IMR-90 (cell line): ENCODE measurements at regions not wholly inside any gene's neighbourhood (a gene's known extent, or its start where the extent isn't known, plus 50 kb on each side); places are given as distances from the start of the nearest gene placed in this dataset.

Experiments
- ATAC-seq: fragments of 200-7000 bp; cut with Tn5 transposase; 2 replicates; pipeline ENCODE4 v1.9.1; 2020; ENCODE audit warnings: low read depth, mild to moderate bottlenecking, moderate library complexity
- BruUV-seq: library from RNA; stranded (reverse); fragments of 400-500 nt; replicated peaks from 2 replicates; lab custom pipeline; 2021; lab: Mats Ljungman, UMichigan
- CTCF ChIA-PET: fragments of 300-600 bp; formaldehyde crosslinking; extraction: SDS; loops from one replicate; lab custom pipeline; 2021; ENCODE audit warnings: antibody characterized with exemption; lab: Yijun Ruan, JAX
- POLR2A ChIA-PET: fragments of 300-600 bp; sonication (Branson Sonifier 250); formaldehyde crosslinking; loops from one replicate; lab custom pipeline; 2022; ENCODE audit warnings: antibody characterized with exemption; ENCODE audit not compliant: unreplicated experiment; lab: Charles Lee
- DNase-seq: peaks from one replicate; pipeline ENCODE4 v3.0.0; 2013
- H2AFZ ChIP-seq: replicated peaks from 2 replicates; pipeline ENCODE3; 2013; ENCODE audit warnings: low read length, mild to moderate bottlenecking; ENCODE audit not compliant: poor library complexity
- H2AK5ac ChIP-seq: 2 replicates; pipeline ENCODE4 v1.6.1; 2013; ENCODE audit warnings: low read depth, low read length, inconsistent platforms
- H2AK9ac ChIP-seq: replicated peaks from 2 replicates; pipeline ENCODE3; 2013; ENCODE audit warnings: mild to moderate bottlenecking, low read depth, low read length, moderate library complexity; ENCODE audit not compliant: poor library complexity
- H2BK120ac ChIP-seq: 2 replicates; pipeline ENCODE4 v1.6.1; 2013; ENCODE audit warnings: low read depth, low read length, inconsistent platforms
- H2BK15ac ChIP-seq: 3 replicates; pipeline ENCODE4 v1.6.1; 2013; ENCODE audit warnings: low read depth, low read length, inconsistent platforms
- H2BK20ac ChIP-seq: 2 replicates; pipeline ENCODE4 v1.6.1; 2013; ENCODE audit warnings: low read depth, mild to moderate bottlenecking, inconsistent platforms, low read length, moderate library complexity
- H2BK5ac ChIP-seq: 2 replicates; pipeline ENCODE4 v1.6.1; 2013; ENCODE audit warnings: mild to moderate bottlenecking, low read depth, low read length, inconsistent platforms; ENCODE audit not compliant: poor library complexity, severe bottlenecking
- H3K14ac ChIP-seq: replicated peaks from 2 replicates; pipeline ENCODE4 v1.6.1; 2013; ENCODE audit warnings: low read depth, low read length, inconsistent platforms
- H3K18ac ChIP-seq: 2 replicates; pipeline ENCODE4 v1.6.1; 2013; ENCODE audit warnings: low read depth, low read length, control low read depth
- H3K23ac ChIP-seq: 2 replicates; pipeline ENCODE4 v1.6.1; 2013; ENCODE audit warnings: low read depth, low read length, inconsistent platforms
- H3K27ac ChIP-seq: 2 replicates; pipeline ENCODE4 v1.5.1; 2013; ENCODE audit warnings: mild to moderate bottlenecking, control low read depth, low read length; ENCODE audit not compliant: insufficient read depth
- H3K27me3 ChIP-seq: 2 replicates; pipeline ENCODE4 v1.6.1; 2013; ENCODE audit warnings: low read length; ENCODE audit not compliant: control insufficient read depth, insufficient read depth
- H3K36me3 ChIP-seq: 2 replicates; pipeline ENCODE4 v1.6.1; 2013; ENCODE audit warnings: low read length, mixed read lengths; ENCODE audit not compliant: control insufficient read depth, insufficient read depth
- H3K4ac ChIP-seq: 2 replicates; pipeline ENCODE4 v1.6.1; 2013; ENCODE audit warnings: low read depth, low read length, inconsistent platforms
- H3K4me1 ChIP-seq: 2 replicates; pipeline ENCODE4 v1.6.1; 2013; ENCODE audit warnings: low read length, mixed read lengths; ENCODE audit not compliant: control insufficient read depth, insufficient read depth
- H3K4me2 ChIP-seq: 2 replicates; pipeline ENCODE4 v1.6.1; 2013; ENCODE audit warnings: low read depth, mild to moderate bottlenecking, control low read depth, low read length, moderate library complexity
- H3K4me3 ChIP-seq: 2 replicates; pipeline ENCODE4 v1.5.1; 2013; ENCODE audit warnings: low read depth, mild to moderate bottlenecking, control low read depth, low read length, moderate library complexity; ENCODE audit not compliant: insufficient read depth
- H3K56ac ChIP-seq: 2 replicates; pipeline ENCODE4 v1.6.1; 2013; ENCODE audit warnings: low read length, inconsistent platforms; ENCODE audit not compliant: insufficient read depth; ENCODE audit errors: extremely low read depth
- H3K79me1 ChIP-seq, 2 experiments: 2 replicates each; pipeline ENCODE4 v1.6.1; 2013; ENCODE audit warnings: low read length in 2 of 2, inconsistent platforms in 1 of 2, low read depth in 1 of 2
- H3K9ac ChIP-seq: 2 replicates; pipeline ENCODE4 v1.6.1; 2013; ENCODE audit warnings: low read depth, low read length, control low read depth
- H3K9me1 ChIP-seq: 2 replicates; pipeline ENCODE4 v1.6.1; 2013; ENCODE audit warnings: low read length, inconsistent platforms; ENCODE audit not compliant: insufficient read depth
- H3K9me3 ChIP-seq: 2 replicates; pipeline ENCODE4 v1.6.1; 2013; ENCODE audit warnings: low read length; ENCODE audit not compliant: control insufficient read depth, insufficient read depth
- H4K20me1 ChIP-seq: 2 replicates; pipeline ENCODE4 v1.6.1; 2013; ENCODE audit warnings: low read length, inconsistent platforms; ENCODE audit not compliant: insufficient read depth
- H4K5ac ChIP-seq: 2 replicates; pipeline ENCODE4 v1.6.1; 2013; ENCODE audit warnings: mild to moderate bottlenecking, low read depth, low read length, control low read depth
- H4K8ac ChIP-seq, 2 experiments: 2 replicates each; pipeline ENCODE4 v1.6.1; 2013; ENCODE audit warnings: low read depth in 2 of 2, low read length in 2 of 2, control low read depth in 1 of 2, inconsistent platforms in 1 of 2
- H4K91ac ChIP-seq: 2 replicates; pipeline ENCODE4 v1.6.1; 2013; ENCODE audit warnings: low read depth, low read length, inconsistent platforms; ENCODE audit not compliant: insufficient read depth
- BHLHE40 ChIP-seq: fragments of 150-350 bp; IDR thresholded peaks from 2 replicates; pipeline ENCODE4 v1.6.1; 2016; ENCODE audit warnings: mild to moderate bottlenecking, low read depth, low read length
- CEBPB ChIP-seq: IDR thresholded peaks from 2 replicates; pipeline ENCODE4 v1.6.1; 2012; ENCODE audit warnings: low read depth, low read length, improper control_type of control experiment
- CHD1 ChIP-seq: IDR thresholded peaks from 2 replicates; pipeline ENCODE4 v1.6.1; 2012; ENCODE audit warnings: low read depth, low read length, improper control_type of control experiment
- ELK1 ChIP-seq: fragments of 150-350 bp; IDR thresholded peaks from 2 replicates; pipeline ENCODE4 v1.6.1; 2016; ENCODE audit warnings: low read depth, mild to moderate bottlenecking, low read length, moderate library complexity, borderline replicate concordance
- FOS ChIP-seq: fragments of 150-350 bp; IDR thresholded peaks from 2 replicates; pipeline ENCODE4 v1.6.1; 2016; ENCODE audit warnings: low read depth, low read length
- MAFK ChIP-seq: IDR thresholded peaks from 2 replicates; pipeline ENCODE4 v1.6.1; 2012; ENCODE audit warnings: low read depth, low read length, improper control_type of control experiment
- MAZ ChIP-seq: IDR thresholded peaks from 2 replicates; pipeline ENCODE4 v1.6.1; 2012; ENCODE audit warnings: low read depth, mild to moderate bottlenecking, low read length, improper control_type of control experiment, moderate library complexity, borderline replicate concordance
- MXI1 ChIP-seq: IDR thresholded peaks from 2 replicates; pipeline ENCODE4 v1.6.1; 2012; ENCODE audit warnings: low read depth, mild to moderate bottlenecking, low read length, moderate library complexity, borderline replicate concordance
- NFE2L2 ChIP-seq: fragments of 150-350 bp; IDR thresholded peaks from 2 replicates; pipeline ENCODE4 v1.6.1; 2016; ENCODE audit warnings: low read depth, mild to moderate bottlenecking, low read length
- POLR2A ChIP-seq: IDR thresholded peaks from 2 replicates; pipeline ENCODE4 v1.6.1; 2012; ENCODE audit warnings: mild to moderate bottlenecking, low read depth, low read length
- RAD21 ChIP-seq: IDR thresholded peaks from 2 replicates; pipeline ENCODE4 v1.6.1; 2012; ENCODE audit warnings: low read length, improper control_type of control experiment
- RCOR1 ChIP-seq: IDR thresholded peaks from 2 replicates; pipeline ENCODE4 v1.6.1; 2012; ENCODE audit warnings: mild to moderate bottlenecking, low read length, improper control_type of control experiment; ENCODE audit not compliant: insufficient replicate concordance
- RFX5 ChIP-seq: IDR thresholded peaks from 2 replicates; pipeline ENCODE4 v1.8.0; 2012; ENCODE audit warnings: low read depth, mild to moderate bottlenecking, low read length, moderate library complexity
- SMC3 ChIP-seq: fragments of 150-350 bp; IDR thresholded peaks from 2 replicates; pipeline ENCODE4 v1.6.1; 2016; ENCODE audit warnings: low read depth, mild to moderate bottlenecking, antibody characterized with exemption, low read length, moderate library complexity
- WGBS, 2 experiments: methylation state at CpG; one replicate each; pipeline versions ENCODE4 v1.1.5 to v1.1.7; 2013; ENCODE audit warnings: missing lambda C conversion rate in 2 of 2; ENCODE audit not compliant: insufficient read length in 1 of 2; ENCODE audit errors: extremely low coverage in 2 of 2; 5-methylcytosine and 5-hydroxymethylcytosine counted together
- dilution Hi-C: fragments of 300-500 bp; cut with HindIII; formaldehyde crosslinking; loops from one replicate; pipeline ENCODE4 v1.14.3; 2018; ENCODE audit warnings: low sequenced_read_pairs; ENCODE audit not compliant: unreplicated experiment
- in situ Hi-C: fragments of 300-500 bp; cut with MboI; formaldehyde crosslinking; loops from 3 replicates; pipeline ENCODE4 v1.14.3; 2019; ENCODE audit warnings: low sequenced_read_pairs, inconsistent platforms, mixed read lengths
- intact Hi-C: fragments of 100-400 bp; cut with micrococcal nuclease; formaldehyde crosslinking; loops from 2 replicates; pipeline ENCODE4 v1.10.0; 2022
- TF ChIP-seq, protein P1 (sequence below): fragments of 150-350 bp; IDR thresholded peaks from 2 replicates; pipeline ENCODE4 v1.6.1; 2017; ENCODE audit warnings: mild to moderate bottlenecking, antibody characterized with exemption, low read length, low read depth
- TF ChIP-seq, protein P2 (sequence below): conservative IDR thresholded peaks from 2 replicates; pipeline ENCODE4 v1.5.1; 2012; ENCODE audit warnings: mild to moderate bottlenecking, low read depth, low read length, improper control_type of control experiment

DNA sequence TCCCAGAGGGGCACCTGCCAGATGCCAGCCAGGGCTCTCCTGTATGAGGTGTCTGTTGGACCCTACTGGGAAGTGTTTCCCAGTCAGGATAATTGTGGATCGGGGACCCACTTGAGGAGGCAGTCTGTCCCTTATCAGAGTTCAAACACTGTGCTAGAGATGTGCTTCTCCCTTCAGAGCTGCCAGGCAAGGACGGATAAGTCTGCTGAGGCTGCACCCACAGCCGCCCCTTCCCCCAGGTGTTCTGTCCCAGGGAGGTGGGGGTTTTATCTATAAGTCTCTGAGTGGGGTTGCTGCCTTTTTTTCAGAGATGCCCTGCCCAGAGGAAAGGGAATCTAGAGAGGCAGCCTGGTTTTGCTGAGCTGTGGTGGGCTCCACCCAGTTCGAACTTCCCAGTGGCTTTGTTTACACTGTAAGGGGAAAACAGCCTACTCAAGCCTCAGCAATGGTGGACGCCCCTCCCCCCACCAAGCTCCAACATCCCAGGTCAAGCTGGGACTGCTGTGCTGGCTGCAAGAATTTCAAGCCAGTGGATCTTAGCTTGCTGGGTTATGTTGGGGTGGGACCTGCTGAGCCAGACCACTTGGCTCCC is 324.0 kb upstream of the SETBP1 start:
- Histone ChIP-seq H3K27me3 (no peaks in the 10 kb centered on the region), H2BK5ac (no peak overlapping the region), H3K56ac (no peak overlapping the region), H3K14ac (no peak overlapping the region), H3K23ac (no peak overlapping the region), H2AK9ac (no peak overlapping the region), H2BK20ac (no peak overlapping the region), H3K4me3 (no peak overlapping the region), H4K20me1 (no peaks in the 10 kb centered on the region), H4K5ac (no peak overlapping the region), H3K9me1 (no peaks in the 10 kb centered on the region), H2BK15ac (no peak overlapping the region), H4K8ac (no peak overlapping the region), H3K79me1 (no peaks in the 10 kb centered on the region), H3K4ac (no peak overlapping the region), H2AK5ac (no peak overlapping the region), H3K9me3 (no peaks in the 10 kb centered on the region), H4K91ac (no peak overlapping the region), H3K27ac (no peak overlapping the region), H3K4me2 (no peak overlapping the region), H2AFZ (no peak overlapping the region), H3K18ac (no peak overlapping the region), H3K9ac (no peak overlapping the region), H3K4me1 (no peaks in the 10 kb centered on the region), H3K36me3 (no peaks in the 10 kb centered on the region), H2BK120ac (no peak overlapping the region)
- dilution Hi-C loops (no loop called here), in situ Hi-C loops (no loop called here), intact Hi-C loops (no loop called here)
- no peak for DNase-seq
- TF ChIP-seq MAZ: no peak
- no peak for TF ChIP-seq RCOR1
- no peak for TF ChIP-seq FOS
- TF ChIP-seq, protein P1, sequence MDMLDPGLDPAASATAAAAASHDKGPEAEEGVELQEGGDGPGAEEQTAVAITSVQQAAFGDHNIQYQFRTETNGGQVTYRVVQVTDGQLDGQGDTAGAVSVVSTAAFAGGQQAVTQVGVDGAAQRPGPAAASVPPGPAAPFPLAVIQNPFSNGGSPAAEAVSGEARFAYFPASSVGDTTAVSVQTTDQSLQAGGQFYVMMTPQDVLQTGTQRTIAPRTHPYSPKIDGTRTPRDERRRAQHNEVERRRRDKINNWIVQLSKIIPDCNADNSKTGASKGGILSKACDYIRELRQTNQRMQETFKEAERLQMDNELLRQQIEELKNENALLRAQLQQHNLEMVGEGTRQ: no peak
- TF ChIP-seq, protein P2, sequence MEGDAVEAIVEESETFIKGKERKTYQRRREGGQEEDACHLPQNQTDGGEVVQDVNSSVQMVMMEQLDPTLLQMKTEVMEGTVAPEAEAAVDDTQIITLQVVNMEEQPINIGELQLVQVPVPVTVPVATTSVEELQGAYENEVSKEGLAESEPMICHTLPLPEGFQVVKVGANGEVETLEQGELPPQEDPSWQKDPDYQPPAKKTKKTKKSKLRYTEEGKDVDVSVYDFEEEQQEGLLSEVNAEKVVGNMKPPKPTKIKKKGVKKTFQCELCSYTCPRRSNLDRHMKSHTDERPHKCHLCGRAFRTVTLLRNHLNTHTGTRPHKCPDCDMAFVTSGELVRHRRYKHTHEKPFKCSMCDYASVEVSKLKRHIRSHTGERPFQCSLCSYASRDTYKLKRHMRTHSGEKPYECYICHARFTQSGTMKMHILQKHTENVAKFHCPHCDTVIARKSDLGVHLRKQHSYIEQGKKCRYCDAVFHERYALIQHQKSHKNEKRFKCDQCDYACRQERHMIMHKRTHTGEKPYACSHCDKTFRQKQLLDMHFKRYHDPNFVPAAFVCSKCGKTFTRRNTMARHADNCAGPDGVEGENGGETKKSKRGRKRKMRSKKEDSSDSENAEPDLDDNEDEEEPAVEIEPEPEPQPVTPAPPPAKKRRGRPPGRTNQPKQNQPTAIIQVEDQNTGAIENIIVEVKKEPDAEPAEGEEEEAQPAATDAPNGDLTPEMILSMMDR: no peak
- TF ChIP-seq MXI1: no peak
- TF ChIP-seq SMC3: no peak
- TF ChIP-seq POLR2A: no peak
- TF ChIP-seq ELK1: no peak
- TF ChIP-seq NFE2L2: no peak
- TF ChIP-seq CHD1: no peak
- no peak for TF ChIP-seq BHLHE40
- no peak for TF ChIP-seq CEBPB
- TF ChIP-seq MAFK: no peak
- TF ChIP-seq RFX5: no peak
- TF ChIP-seq RAD21: no peak
- CTCF ChIA-PET: no interaction called here
- BruUV-seq: no TSS peak
- POLR2A ChIA-PET: no interaction called here
- no peak for ATAC-seq
- no CpG with 5 or more reads among the region's 5 CpGs for WGBS, 2 experiments
